ENCODE measurements at regions not wholly inside any gene's neighbourhood (a gene's known extent, or its start where the extent isn't known, plus 50 kb on each side); places are given as distances from the start of the nearest gene placed in this dataset.

DNA sequence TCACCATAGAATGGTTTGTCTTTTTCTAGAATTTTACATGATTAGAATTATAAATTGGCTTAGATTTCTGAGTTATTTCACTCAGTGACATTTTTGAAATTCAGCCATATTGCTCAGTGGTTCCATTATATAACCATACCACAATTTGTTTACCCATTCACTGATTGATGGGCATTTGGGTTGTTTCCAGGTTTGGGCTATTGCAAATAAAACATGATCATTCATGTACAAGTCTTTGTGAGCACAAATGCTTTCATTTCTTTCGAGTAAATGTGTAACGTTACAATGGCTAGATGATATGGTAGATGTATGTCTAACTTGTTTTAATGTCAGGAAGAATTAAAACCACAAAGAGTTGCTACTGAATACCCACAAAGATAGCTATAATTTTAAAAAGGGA, 279.9 kb upstream of the TARS1 start:
- H3K4me2 ChIP-seq (ENCODE audit: low read length), result no peak overlapping the region
- H3K4me1 ChIP-seq (ENCODE audit: control insufficient read depth, low read length), result no peaks in the 10 kb centered on the region
- H3K9me3 ChIP-seq (ENCODE audit: control insufficient read depth, insufficient read depth, low read length), result no peaks in the 10 kb centered on the region
- no peak overlapping the region for H3K27ac ChIP-seq (ENCODE audit: low read depth, low read length)
- H3K4me3 ChIP-seq (ENCODE audit: low read length), result no peak overlapping the region
- no peaks in the 10 kb centered on the region for H3K9me2 ChIP-seq (replicated peaks; ENCODE audit: control insufficient read depth, low read length)
- H3K36me3 ChIP-seq (ENCODE audit: control insufficient read depth, low read length), result no peaks in the 10 kb centered on the region
- H3K79me2 ChIP-seq (ENCODE audit: control insufficient read depth, low read length), result no peaks in the 10 kb centered on the region
- no peaks in the 10 kb centered on the region for H3K27me3 ChIP-seq (ENCODE audit: control insufficient read depth, low read length)
- no peaks in the 10 kb centered on the region for H4K20me1 ChIP-seq (ENCODE audit: control insufficient read depth, insufficient read depth, low read depth, low read length)
- no peaks in the 10 kb centered on the region for H3F3A ChIP-seq (ENCODE audit: control insufficient read depth, insufficient read depth)
- TF ChIP-seq, protein P1, sequence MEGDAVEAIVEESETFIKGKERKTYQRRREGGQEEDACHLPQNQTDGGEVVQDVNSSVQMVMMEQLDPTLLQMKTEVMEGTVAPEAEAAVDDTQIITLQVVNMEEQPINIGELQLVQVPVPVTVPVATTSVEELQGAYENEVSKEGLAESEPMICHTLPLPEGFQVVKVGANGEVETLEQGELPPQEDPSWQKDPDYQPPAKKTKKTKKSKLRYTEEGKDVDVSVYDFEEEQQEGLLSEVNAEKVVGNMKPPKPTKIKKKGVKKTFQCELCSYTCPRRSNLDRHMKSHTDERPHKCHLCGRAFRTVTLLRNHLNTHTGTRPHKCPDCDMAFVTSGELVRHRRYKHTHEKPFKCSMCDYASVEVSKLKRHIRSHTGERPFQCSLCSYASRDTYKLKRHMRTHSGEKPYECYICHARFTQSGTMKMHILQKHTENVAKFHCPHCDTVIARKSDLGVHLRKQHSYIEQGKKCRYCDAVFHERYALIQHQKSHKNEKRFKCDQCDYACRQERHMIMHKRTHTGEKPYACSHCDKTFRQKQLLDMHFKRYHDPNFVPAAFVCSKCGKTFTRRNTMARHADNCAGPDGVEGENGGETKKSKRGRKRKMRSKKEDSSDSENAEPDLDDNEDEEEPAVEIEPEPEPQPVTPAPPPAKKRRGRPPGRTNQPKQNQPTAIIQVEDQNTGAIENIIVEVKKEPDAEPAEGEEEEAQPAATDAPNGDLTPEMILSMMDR (IDR thresholded peaks at IDR 0.05; ENCODE audit: low read depth, low read length, poor library complexity, severe bottlenecking), result no peak
- TF ChIP-seq EZH2phosphoT487 (IDR thresholded peaks at IDR 0.05; ENCODE audit: borderline replicate concordance, low read length), result no peak

DNA sequence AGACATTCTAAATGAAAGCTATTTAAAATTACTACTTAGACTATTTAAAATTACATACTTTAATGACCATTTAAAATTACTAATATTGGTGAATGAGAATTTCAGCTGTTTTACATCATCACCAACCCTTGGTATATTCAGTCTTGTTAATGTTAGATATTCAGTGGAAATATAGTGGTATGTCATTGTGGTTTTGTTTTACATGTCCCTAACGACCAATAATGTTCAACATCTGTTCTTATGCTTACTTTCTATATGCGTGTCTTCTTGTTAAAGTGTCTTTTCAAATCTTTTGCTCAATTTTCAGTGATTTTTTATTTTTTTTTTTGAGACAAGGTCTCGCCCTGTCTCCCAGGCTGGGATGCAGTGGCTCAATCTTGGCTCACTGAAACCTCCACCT, 279.3 kb upstream of the TARS1 start:
- TF ChIP-seq EZH2phosphoT487 (IDR thresholded peaks at IDR 0.05; ENCODE audit: borderline replicate concordance, low read length), result no peak
- TF ChIP-seq, protein P1 (IDR thresholded peaks at IDR 0.05; ENCODE audit: low read depth, low read length, poor library complexity, severe bottlenecking), result no peak
- H3K27ac ChIP-seq (ENCODE audit: low read depth, low read length), result no peak overlapping the region
- no peaks in the 10 kb centered on the region for H4K20me1 ChIP-seq (ENCODE audit: control insufficient read depth, insufficient read depth, low read depth, low read length)
- H3K4me3 ChIP-seq (ENCODE audit: low read length), result no peak overlapping the region
- H3K9me3 ChIP-seq (ENCODE audit: control insufficient read depth, insufficient read depth, low read length), result no peaks in the 10 kb centered on the region
- no peaks in the 10 kb centered on the region for H3F3A ChIP-seq (ENCODE audit: control insufficient read depth, insufficient read depth)
- no peaks in the 10 kb centered on the region for H3K36me3 ChIP-seq (ENCODE audit: control insufficient read depth, low read length)
- H3K27me3 ChIP-seq (ENCODE audit: control insufficient read depth, low read length), result no peaks in the 10 kb centered on the region
- H3K4me1 ChIP-seq (ENCODE audit: control insufficient read depth, low read length), result no peaks in the 10 kb centered on the region
- H3K79me2 ChIP-seq (ENCODE audit: control insufficient read depth, low read length), result no peaks in the 10 kb centered on the region
- H3K4me2 ChIP-seq (ENCODE audit: low read length), result no peak overlapping the region
- H3K9me2 ChIP-seq (replicated peaks; ENCODE audit: control insufficient read depth, low read length), result no peaks in the 10 kb centered on the region

DNA sequence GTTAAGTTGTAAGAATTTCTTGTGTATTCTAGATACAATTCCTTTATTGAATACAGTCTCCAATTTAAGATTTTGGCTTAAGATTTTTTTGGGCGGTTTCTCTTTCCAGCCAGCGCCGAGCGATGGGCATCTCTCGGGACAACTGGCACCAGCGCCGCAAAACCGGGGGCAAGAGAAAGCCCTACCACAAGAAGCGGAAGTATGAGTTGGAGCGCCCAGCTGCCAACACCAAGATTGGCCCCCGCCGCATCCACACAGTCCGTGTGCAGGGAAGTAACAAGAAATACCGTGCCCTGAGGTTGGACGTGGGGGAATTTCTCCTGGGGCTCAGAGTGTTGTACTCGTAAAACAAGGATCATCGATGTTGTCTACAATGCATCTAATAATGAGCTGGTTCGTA, 278.7 kb upstream of the TARS1 start:
- H3K4me2 ChIP-seq (ENCODE audit: low read length), result no peak overlapping the region
- no peaks in the 10 kb centered on the region for H4K20me1 ChIP-seq (ENCODE audit: control insufficient read depth, insufficient read depth, low read depth, low read length)
- no peaks in the 10 kb centered on the region for H3K27me3 ChIP-seq (ENCODE audit: control insufficient read depth, low read length)
- no peaks in the 10 kb centered on the region for H3F3A ChIP-seq (ENCODE audit: control insufficient read depth, insufficient read depth)
- no peak overlapping the region for H3K4me3 ChIP-seq (ENCODE audit: low read length)
- H3K4me1 ChIP-seq (ENCODE audit: control insufficient read depth, low read length), result no peaks in the 10 kb centered on the region
- no peaks in the 10 kb centered on the region for H3K9me2 ChIP-seq (replicated peaks; ENCODE audit: control insufficient read depth, low read length)
- TF ChIP-seq, protein P1 (IDR thresholded peaks at IDR 0.05; ENCODE audit: low read depth, low read length, poor library complexity, severe bottlenecking), result no peak
- TF ChIP-seq EZH2phosphoT487 (IDR thresholded peaks at IDR 0.05; ENCODE audit: borderline replicate concordance, low read length), result no peak
- H3K79me2 ChIP-seq (ENCODE audit: control insufficient read depth, low read length), result no peaks in the 10 kb centered on the region
- H3K36me3 ChIP-seq (ENCODE audit: control insufficient read depth, low read length), result no peaks in the 10 kb centered on the region
- H3K9me3 ChIP-seq (ENCODE audit: control insufficient read depth, insufficient read depth, low read length), result no peaks in the 10 kb centered on the region
- H3K27ac ChIP-seq (ENCODE audit: low read depth, low read length), result no peak overlapping the region

DNA sequence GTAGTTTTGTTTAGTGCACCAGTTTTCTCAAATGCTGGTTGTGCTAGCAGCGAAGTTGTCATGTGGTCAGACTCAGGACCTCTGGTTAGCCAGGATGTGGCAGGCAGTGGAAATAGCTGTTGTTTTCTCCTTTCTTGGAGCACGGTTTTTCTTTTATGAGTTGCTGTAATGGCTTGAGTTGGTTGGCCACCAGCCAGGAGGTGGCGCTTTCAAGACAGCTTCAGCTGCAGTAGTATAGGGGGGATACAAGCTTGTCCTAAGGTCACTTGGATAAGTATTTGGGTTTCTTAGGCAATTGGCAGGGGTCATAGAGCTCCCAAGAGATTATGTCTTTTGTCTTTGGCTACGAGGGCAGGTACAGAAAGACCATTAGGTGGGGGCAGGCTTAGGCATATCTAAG, 274.2 kb upstream of the TARS1 start:
- no peaks in the 10 kb centered on the region for H3K27me3 ChIP-seq (ENCODE audit: control insufficient read depth, low read length)

More for the DNA sequence above, 274.2 kb upstream of the TARS1 start:
- TF ChIP-seq, protein P1 (IDR thresholded peaks at IDR 0.05; ENCODE audit: low read depth, low read length, poor library complexity, severe bottlenecking), result no peak
- no peak for TF ChIP-seq EZH2phosphoT487 (IDR thresholded peaks at IDR 0.05; ENCODE audit: borderline replicate concordance, low read length)
- Histone ChIP-seq H3K27ac (ENCODE audit: low read depth, low read length) (no peak overlapping the region), H3K36me3 (ENCODE audit: control insufficient read depth, low read length) (no peaks in the 10 kb centered on the region), H3K9me2 (replicated peaks; ENCODE audit: control insufficient read depth, low read length) (no peaks in the 10 kb centered on the region), H3K4me1 (ENCODE audit: control insufficient read depth, low read length) (no peaks in the 10 kb centered on the region), H3K4me2 (ENCODE audit: low read length) (no peak overlapping the region), H3K79me2 (ENCODE audit: control insufficient read depth, low read length) (no peaks in the 10 kb centered on the region), H3K4me3 (ENCODE audit: low read length) (no peak overlapping the region), H4K20me1 (ENCODE audit: control insufficient read depth, insufficient read depth, low read depth, low read length) (no peaks in the 10 kb centered on the region), H3F3A (ENCODE audit: control insufficient read depth, insufficient read depth) (no peaks in the 10 kb centered on the region), H3K9me3 (ENCODE audit: control insufficient read depth, insufficient read depth, low read length) (no peaks in the 10 kb centered on the region; the same call in 1 of the 2 replicates)

Measured in DOHH2 (cell line).